ENCODE measurements at regions not wholly inside any gene's neighbourhood (a gene's known extent, or its start where the extent isn't known, plus 50 kb on each side); places are given as distances from the start of the nearest gene placed in this dataset.

GRCh38 chr2:145194673-145195072 lies 674.8 kb upstream of the ZEB2 start:
- Histone ChIP-seq H3K27me3 (ENCODE audit: insufficient read depth, low read depth, severe bottlenecking) (no peaks in the 10 kb centered on the region), H3K9me3 (ENCODE audit: severe bottlenecking) (no peaks in the 10 kb centered on the region), H3K27ac (no peak overlapping the region), H3K36me3 (no peaks in the 10 kb centered on the region), H3K4me3 (ENCODE audit: low read depth, low read length) (no peak overlapping the region)
- TF ChIP-seq CTCF (IDR thresholded peaks at IDR 0.05; ENCODE audit: low read depth, low read length) = no peak
- no peak for DNase-seq

GRCh38 chr2:145190031-145190703 lies 670.2 kb upstream of the ZEB2 start:
- no peak for TF ChIP-seq CTCF (IDR thresholded peaks at IDR 0.05; ENCODE audit: low read depth, low read length)
- Histone ChIP-seq H3K27me3 (ENCODE audit: insufficient read depth, low read depth, severe bottlenecking) (no peaks in the 10 kb centered on the region), H3K27ac (no peak overlapping the region), H3K36me3 (no peaks in the 10 kb centered on the region), H3K9me3 (ENCODE audit: severe bottlenecking) (no peaks in the 10 kb centered on the region), H3K4me3 (ENCODE audit: low read depth, low read length) (no peak overlapping the region)
- no peak for DNase-seq

- TF ChIP-seq CTCF (IDR thresholded peaks at IDR 0.05; ENCODE audit: low read depth, low read length) = peak; percentile 39
- no peak overlapping the region for H3K4me3 ChIP-seq (ENCODE audit: low read depth, low read length)
- H3K36me3 ChIP-seq = no peaks in the 10 kb centered on the region
- H3K9me3 ChIP-seq (ENCODE audit: severe bottlenecking) = no peaks in the 10 kb centered on the region
- no peak overlapping the region for H3K27ac ChIP-seq
- no peaks in the 10 kb centered on the region for H3K27me3 ChIP-seq (ENCODE audit: insufficient read depth, low read depth, severe bottlenecking)
- no peak for DNase-seq
These were observed 666.4 kb upstream of the ZEB2 start for GRCh38 chr2:145186303-145186702.

GRCh38 chr2:145185696-145186095 lies 665.8 kb upstream of the ZEB2 start:
- H3K36me3 ChIP-seq = no peaks in the 10 kb centered on the region
- H3K27ac ChIP-seq = no peak overlapping the region
- no peak for TF ChIP-seq CTCF (IDR thresholded peaks at IDR 0.05; ENCODE audit: low read depth, low read length)
- no peaks in the 10 kb centered on the region for H3K9me3 ChIP-seq (ENCODE audit: severe bottlenecking)
- no peak overlapping the region for H3K4me3 ChIP-seq (ENCODE audit: low read depth, low read length)
- DNase-seq = no peak
- no peaks in the 10 kb centered on the region for H3K27me3 ChIP-seq (ENCODE audit: insufficient read depth, low read depth, severe bottlenecking)

- Histone ChIP-seq H3K4me3 (ENCODE audit: low read depth, low read length) (no peak overlapping the region), H3K27me3 (ENCODE audit: insufficient read depth, low read depth, severe bottlenecking) (no peaks in the 10 kb centered on the region), H3K27ac (no peak overlapping the region), H3K36me3 (no peaks in the 10 kb centered on the region), H3K9me3 (ENCODE audit: severe bottlenecking) (no peaks in the 10 kb centered on the region)
- no peak for TF ChIP-seq CTCF (IDR thresholded peaks at IDR 0.05; ENCODE audit: low read depth, low read length)
- DNase-seq = no peak
These were observed 665.1 kb upstream of the ZEB2 start for GRCh38 chr2:145184741-145185651.

All from WERI-Rb-1 (cell line).